ENCODE measurements at regions not wholly inside any gene's neighbourhood (a gene's known extent, or its start where the extent isn't known, plus 50 kb on each side); places are given as distances from the start of the nearest gene placed in this dataset.

- DNase-seq (ENCODE audit: low read depth): no peak
- no peak overlapping the region for H3K4me3 ChIP-seq (ENCODE audit: low read length)
- TF ChIP-seq CTCF (conservative IDR thresholded peaks at IDR 0.05; ENCODE audit: low read length): no peak
Observed at GRCh38 chr12:43167691-43168090, 384.3 kb downstream of the ADAMTS20 start.

GRCh38 chr12:43165351-43165750 is 386.7 kb downstream of the ADAMTS20 start:
- no peak for DNase-seq (ENCODE audit: low read depth)
- TF ChIP-seq CTCF (conservative IDR thresholded peaks at IDR 0.05; ENCODE audit: low read length): no peak
- H3K4me3 ChIP-seq (ENCODE audit: low read length): no peak overlapping the region

- no peak for DNase-seq (ENCODE audit: low read depth)
- H3K4me3 ChIP-seq (ENCODE audit: low read length): no peak overlapping the region
- no peak for TF ChIP-seq CTCF (conservative IDR thresholded peaks at IDR 0.05; ENCODE audit: low read length)
Observed at GRCh38 chr12:43162138-43162537, 389.9 kb downstream of the ADAMTS20 start.

- DNase-seq (ENCODE audit: low read depth): no peak
- no peak overlapping the region for H3K4me3 ChIP-seq (ENCODE audit: low read length)
- TF ChIP-seq CTCF (conservative IDR thresholded peaks at IDR 0.05; ENCODE audit: low read length): no peak
Observed at GRCh38 chr12:43159506-43159905, 392.5 kb downstream of the ADAMTS20 start.

- H3K4me3 ChIP-seq (ENCODE audit: low read length): no peak overlapping the region
- no peak for TF ChIP-seq CTCF (conservative IDR thresholded peaks at IDR 0.05; ENCODE audit: low read length)
- DNase-seq (ENCODE audit: low read depth): no peak
Observed at GRCh38 chr12:43158126-43158525, 393.9 kb downstream of the ADAMTS20 start.

GRCh38 chr12:43155376-43155775 is 396.6 kb downstream of the ADAMTS20 start:
- DNase-seq (ENCODE audit: low read depth): no peak
- TF ChIP-seq CTCF (conservative IDR thresholded peaks at IDR 0.05; ENCODE audit: low read length): no peak
- H3K4me3 ChIP-seq (ENCODE audit: low read length): no peak overlapping the region

- DNase-seq (ENCODE audit: low read depth): no peak
- no peak for TF ChIP-seq CTCF (conservative IDR thresholded peaks at IDR 0.05; ENCODE audit: low read length)
- no peak overlapping the region for H3K4me3 ChIP-seq (ENCODE audit: low read length)
Observed at GRCh38 chr12:43154498-43155045, 397.4 kb downstream of the ADAMTS20 start.

All from AG10803 (cell line).